ENCODE measurements at regions not wholly inside any gene's neighbourhood (a gene's known extent, or its start where the extent isn't known, plus 50 kb on each side); places are given as distances from the start of the nearest gene placed in this dataset.

DNA sequence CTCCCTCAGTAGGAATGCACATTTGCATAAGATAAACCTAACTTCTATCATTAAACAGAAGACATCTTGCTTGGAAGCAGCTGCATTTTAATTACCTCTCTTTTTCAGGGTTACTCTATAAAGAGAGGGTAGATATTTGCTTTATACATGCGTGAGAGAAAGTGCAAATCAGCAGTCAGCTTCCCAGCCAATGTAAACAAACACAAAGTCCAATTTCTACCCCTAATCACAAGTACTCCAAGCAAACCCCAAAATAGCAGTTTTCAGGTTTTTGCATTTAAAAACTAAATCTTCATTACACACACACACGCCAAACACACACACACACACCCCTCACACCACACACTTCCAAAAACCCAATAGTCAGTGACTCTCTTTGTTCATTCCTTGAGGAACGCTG lies 303.9 kb upstream of the ALCAM start:
- TF ChIP-seq, protein P1, sequence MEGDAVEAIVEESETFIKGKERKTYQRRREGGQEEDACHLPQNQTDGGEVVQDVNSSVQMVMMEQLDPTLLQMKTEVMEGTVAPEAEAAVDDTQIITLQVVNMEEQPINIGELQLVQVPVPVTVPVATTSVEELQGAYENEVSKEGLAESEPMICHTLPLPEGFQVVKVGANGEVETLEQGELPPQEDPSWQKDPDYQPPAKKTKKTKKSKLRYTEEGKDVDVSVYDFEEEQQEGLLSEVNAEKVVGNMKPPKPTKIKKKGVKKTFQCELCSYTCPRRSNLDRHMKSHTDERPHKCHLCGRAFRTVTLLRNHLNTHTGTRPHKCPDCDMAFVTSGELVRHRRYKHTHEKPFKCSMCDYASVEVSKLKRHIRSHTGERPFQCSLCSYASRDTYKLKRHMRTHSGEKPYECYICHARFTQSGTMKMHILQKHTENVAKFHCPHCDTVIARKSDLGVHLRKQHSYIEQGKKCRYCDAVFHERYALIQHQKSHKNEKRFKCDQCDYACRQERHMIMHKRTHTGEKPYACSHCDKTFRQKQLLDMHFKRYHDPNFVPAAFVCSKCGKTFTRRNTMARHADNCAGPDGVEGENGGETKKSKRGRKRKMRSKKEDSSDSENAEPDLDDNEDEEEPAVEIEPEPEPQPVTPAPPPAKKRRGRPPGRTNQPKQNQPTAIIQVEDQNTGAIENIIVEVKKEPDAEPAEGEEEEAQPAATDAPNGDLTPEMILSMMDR (IDR thresholded peaks at IDR 0.05; ENCODE audit: control extremely low read depth in 1 of 3, insufficient read depth in 1 of 3, low read depth in 1 of 3, low read length in 3 of 3), result no peak
- TF ChIP-seq SP4 (IDR thresholded peaks at IDR 0.05; ENCODE audit: low read length) (no peak), RFX5 (IDR thresholded peaks at IDR 0.05; ENCODE audit: borderline replicate concordance, low read depth, low read length) (no peak), POLR2A (IDR thresholded peaks at IDR 0.05; ENCODE audit: control extremely low read depth in 1 of 2, low read depth in 2 of 2, low read length in 2 of 2) (no peak), MAFK (IDR thresholded peaks at IDR 0.05; ENCODE audit: low read depth, low read length) (no peak), TEAD4 (IDR thresholded peaks at IDR 0.05; ENCODE audit: low read depth, low read length) (no peak), SAP30 (IDR thresholded peaks at IDR 0.05; ENCODE audit: insufficient read depth, insufficient replicate concordance, low read length) (no peak), POLR2AphosphoS5 (IDR thresholded peaks at IDR 0.05; ENCODE audit: low read depth, low read length) (no peak), EZH2 (IDR thresholded peaks at IDR 0.05; ENCODE audit: low read depth, low read length, severe bottlenecking) (no peak)
